Neural cell (in vitro differentiated cells): ENCODE measurements at regions not wholly inside any gene's neighbourhood (a gene's known extent, or its start where the extent isn't known, plus 50 kb on each side); places are given as distances from the start of the nearest gene placed in this dataset.

Source experiments
- EZH2 ChIP-seq: fragments of 200-600, 300-800 bp; shearing (Covaris generic), sonication (generic); IDR thresholded peaks from 2 replicates; pipeline ENCODE4 v1.6.1; 2014; ENCODE audit warnings: antibody characterized with exemption, low read length, borderline replicate concordance, mild to moderate bottlenecking; ENCODE audit not compliant: insufficient read depth, poor library complexity, severe bottlenecking
- POLR2AphosphoS5 ChIP-seq: IDR thresholded peaks from 2 replicates; pipeline ENCODE4 v1.6.1; 2012
- TF ChIP-seq, protein P1 (sequence below): fragments of 450-650 bp; IDR thresholded peaks from 2 replicates; pipeline ENCODE4 v1.5.1; 2014; ENCODE audit warnings: antibody characterized with exemption, mild to moderate bottlenecking, moderate library complexity; ENCODE audit not compliant: poor library complexity, severe bottlenecking

DNA sequence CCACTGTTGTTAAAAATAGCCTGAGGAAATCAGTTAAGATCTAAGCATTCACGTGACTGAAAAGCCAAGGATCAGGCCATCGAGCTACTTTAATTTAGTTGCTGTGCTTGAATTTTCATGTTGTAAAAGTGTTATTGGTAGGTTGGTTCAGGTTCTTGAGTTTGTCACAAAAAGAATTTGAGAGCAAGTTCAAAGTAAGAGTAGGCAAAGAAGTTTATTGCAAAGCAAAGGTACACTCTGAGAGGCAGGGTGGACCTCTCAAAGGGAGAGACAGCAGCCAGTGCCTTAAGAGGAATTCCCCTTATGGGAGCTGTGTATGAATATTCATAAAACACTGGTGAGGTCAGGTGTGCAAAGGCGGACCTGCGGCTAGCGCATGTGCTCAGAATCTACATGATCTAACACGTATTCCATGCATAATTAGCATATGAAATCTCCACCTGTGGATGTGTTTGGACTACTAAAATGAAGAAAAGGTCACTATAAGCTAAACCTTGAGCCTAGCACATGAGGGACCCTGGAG lies 236.5 kb downstream of the NDUFA10 start:
- TF ChIP-seq, protein P1, sequence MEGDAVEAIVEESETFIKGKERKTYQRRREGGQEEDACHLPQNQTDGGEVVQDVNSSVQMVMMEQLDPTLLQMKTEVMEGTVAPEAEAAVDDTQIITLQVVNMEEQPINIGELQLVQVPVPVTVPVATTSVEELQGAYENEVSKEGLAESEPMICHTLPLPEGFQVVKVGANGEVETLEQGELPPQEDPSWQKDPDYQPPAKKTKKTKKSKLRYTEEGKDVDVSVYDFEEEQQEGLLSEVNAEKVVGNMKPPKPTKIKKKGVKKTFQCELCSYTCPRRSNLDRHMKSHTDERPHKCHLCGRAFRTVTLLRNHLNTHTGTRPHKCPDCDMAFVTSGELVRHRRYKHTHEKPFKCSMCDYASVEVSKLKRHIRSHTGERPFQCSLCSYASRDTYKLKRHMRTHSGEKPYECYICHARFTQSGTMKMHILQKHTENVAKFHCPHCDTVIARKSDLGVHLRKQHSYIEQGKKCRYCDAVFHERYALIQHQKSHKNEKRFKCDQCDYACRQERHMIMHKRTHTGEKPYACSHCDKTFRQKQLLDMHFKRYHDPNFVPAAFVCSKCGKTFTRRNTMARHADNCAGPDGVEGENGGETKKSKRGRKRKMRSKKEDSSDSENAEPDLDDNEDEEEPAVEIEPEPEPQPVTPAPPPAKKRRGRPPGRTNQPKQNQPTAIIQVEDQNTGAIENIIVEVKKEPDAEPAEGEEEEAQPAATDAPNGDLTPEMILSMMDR, result no peak
- TF ChIP-seq POLR2AphosphoS5 (no peak), EZH2 (no peak)
